ENCODE measurements at regions not wholly inside any gene's neighbourhood (a gene's known extent, or its start where the extent isn't known, plus 50 kb on each side); places are given as distances from the start of the nearest gene placed in this dataset.
"Not testable (repeated sequence)": the region's sequence is repeated elsewhere in the genome, so short reads cannot be mapped to it uniquely, and the experiment has no call there.

GRCh38 chr4:104549736-104550135 is 55.0 kb upstream of the CXXC4 start:
- DNase-seq (ENCODE audit: low read depth) = no peak
- TF ChIP-seq CTCF (conservative IDR thresholded peaks at IDR 0.05; ENCODE audit: low read depth, low read length) = no peak
- no peak overlapping the region for H3K4me3 ChIP-seq (ENCODE audit: low read depth, low read length)

- H3K4me3 ChIP-seq (ENCODE audit: low read depth, low read length) = no peak overlapping the region
- no peak for TF ChIP-seq CTCF (conservative IDR thresholded peaks at IDR 0.05; ENCODE audit: low read depth, low read length)
- DNase-seq (ENCODE audit: low read depth) = no peak
Observed at GRCh38 chr4:104559502-104559901, 64.8 kb upstream of the CXXC4 start.

GRCh38 chr4:104571341-104571740 is 76.6 kb upstream of the CXXC4 start:
- no peak for TF ChIP-seq CTCF (conservative IDR thresholded peaks at IDR 0.05; ENCODE audit: low read depth, low read length)
- DNase-seq (ENCODE audit: low read depth) = no peak
- H3K4me3 ChIP-seq (ENCODE audit: low read depth, low read length) = no peak overlapping the region

GRCh38 chr4:104574371-104574770 is 79.7 kb upstream of the CXXC4 start:
- DNase-seq (ENCODE audit: low read depth) = no peak
- H3K4me3 ChIP-seq (ENCODE audit: low read depth, low read length) = no peak overlapping the region
- no peak for TF ChIP-seq CTCF (conservative IDR thresholded peaks at IDR 0.05; ENCODE audit: low read depth, low read length)

GRCh38 chr4:104575278-104575677 is 80.6 kb upstream of the CXXC4 start:
- H3K4me3 ChIP-seq (ENCODE audit: low read depth, low read length) = no peak overlapping the region
- DNase-seq (ENCODE audit: low read depth) = no peak
- TF ChIP-seq CTCF (conservative IDR thresholded peaks at IDR 0.05; ENCODE audit: low read depth, low read length) = no peak

- no peak for TF ChIP-seq CTCF (conservative IDR thresholded peaks at IDR 0.05; ENCODE audit: low read depth, low read length)
- no peak overlapping the region for H3K4me3 ChIP-seq (ENCODE audit: low read depth, low read length)
- DNase-seq (ENCODE audit: low read depth) = no peak
Observed at GRCh38 chr4:104577405-104577804, 82.7 kb upstream of the CXXC4 start.

GRCh38 chr4:104581476-104581875 is 86.8 kb upstream of the CXXC4 start:
- not testable (repeated sequence) for DNase-seq (ENCODE audit: low read depth); H3K4me3 ChIP-seq (ENCODE audit: low read depth, low read length)

GRCh38 chr4:104582056-104582455 is 87.4 kb upstream of the CXXC4 start:
- DNase-seq (ENCODE audit: low read depth); H3K4me3 ChIP-seq (ENCODE audit: low read depth, low read length): not testable (repeated sequence)
